ENCODE measurements at regions not wholly inside any gene's neighbourhood (a gene's known extent, or its start where the extent isn't known, plus 50 kb on each side); places are given as distances from the start of the nearest gene placed in this dataset.
A peak's percentile ranks its signal among the peaks of the same experiment; 100 is the strongest.

GRCh38 chr2:128559533-128560515 is 241.2 kb upstream of the HS6ST1 start:
- WGBS, 2 donors = 93 to 94% methylated on average over 18 of the region's 18 CpGs
- intact Hi-C loops (cut with DNase I; ENCODE audit: low total_unique reads) = no loop called here
- TF ChIP-seq CTCF (IDR thresholded peaks at IDR 0.05) (no peak), POLR2A (IDR thresholded peaks at IDR 0.05) (no peak)

GRCh38 chr2:128560718-128561117 is 242.1 kb upstream of the HS6ST1 start:
- intact Hi-C loops (cut with DNase I; ENCODE audit: low total_unique reads) = no loop called here
- H3K4me3 ChIP-seq (ENCODE audit: low read depth, poor library complexity, severe bottlenecking) = no peak overlapping the region
- TF ChIP-seq CTCF (IDR thresholded peaks at IDR 0.05) (no peak), POLR2A (IDR thresholded peaks at IDR 0.05) (no peak)
- DNase-seq (ENCODE audit: low spot score in 2 of 2) = peak in 1 of 2 donors; percentile 8
- 91 to 95% methylated on average over 4 of the region's 4 CpGs for WGBS, 2 donors

More at GRCh38 chr2:128559533-128560515, 241.2 kb upstream of the HS6ST1 start:
- H3K4me3 ChIP-seq (ENCODE audit: low read depth, poor library complexity, severe bottlenecking) = no peak overlapping the region
- DNase-seq (ENCODE audit: low spot score in 2 of 2) = peak in 1 of 2 donors; percentile 72

- no peak overlapping the region for H3K4me3 ChIP-seq (ENCODE audit: low read depth, poor library complexity, severe bottlenecking)
- intact Hi-C loops (cut with DNase I; ENCODE audit: low total_unique reads) = no loop called here
- TF ChIP-seq POLR2A (IDR thresholded peaks at IDR 0.05) = no peak
- TF ChIP-seq CTCF (IDR thresholded peaks at IDR 0.05) = no peak
- DNase-seq (ENCODE audit: low spot score in 2 of 2) = peak; percentile 11 to 81
- 43 to 55% methylated on average over 7 of the region's 7 CpGs for WGBS, 2 donors
These were observed 244.0 kb upstream of the HS6ST1 start for GRCh38 chr2:128562471-128563347.

GRCh38 chr2:128563348-128563687 is 244.7 kb upstream of the HS6ST1 start:
- H3K4me3 ChIP-seq (ENCODE audit: low read depth, poor library complexity, severe bottlenecking) = no peak overlapping the region
- intact Hi-C loops (cut with DNase I; ENCODE audit: low total_unique reads) = no loop called here
- 14 to 24% methylated on average over 4 of the region's 4 CpGs for WGBS, 2 donors
- TF ChIP-seq CTCF (IDR thresholded peaks at IDR 0.05) (no peak), POLR2A (IDR thresholded peaks at IDR 0.05) (no peak)
- peak; percentile 67 to 90 for DNase-seq (ENCODE audit: low spot score in 2 of 2)

GRCh38 chr2:128564131-128564530 is 245.5 kb upstream of the HS6ST1 start:
- DNase-seq (ENCODE audit: low spot score in 2 of 2) = peak in 1 of 2 donors; percentile 68
- no peak overlapping the region for H3K4me3 ChIP-seq (ENCODE audit: low read depth, poor library complexity, severe bottlenecking)
- TF ChIP-seq CTCF (IDR thresholded peaks at IDR 0.05) (no peak), POLR2A (IDR thresholded peaks at IDR 0.05) (no peak)
- 93 to 94% methylated on average over 4 of the region's 4 CpGs for WGBS, 2 donors
- intact Hi-C loops (cut with DNase I; ENCODE audit: low total_unique reads) = no loop called here

Data from lower leg skin (tissue), 4 donors.